HG02852 (cell line): ENCODE measurements at regions not wholly inside any gene's neighbourhood (a gene's known extent, or its start where the extent isn't known, plus 50 kb on each side); places are given as distances from the start of the nearest gene placed in this dataset.

Experiments
- ATAC-seq: cut with Tn5 transposase; IDR thresholded peaks from one replicate; pipeline ENCODE4 v1.9.1; 2021; ENCODE audit warnings: mild to moderate bottlenecking, moderate library complexity; ENCODE audit not compliant: unreplicated experiment

DNA sequence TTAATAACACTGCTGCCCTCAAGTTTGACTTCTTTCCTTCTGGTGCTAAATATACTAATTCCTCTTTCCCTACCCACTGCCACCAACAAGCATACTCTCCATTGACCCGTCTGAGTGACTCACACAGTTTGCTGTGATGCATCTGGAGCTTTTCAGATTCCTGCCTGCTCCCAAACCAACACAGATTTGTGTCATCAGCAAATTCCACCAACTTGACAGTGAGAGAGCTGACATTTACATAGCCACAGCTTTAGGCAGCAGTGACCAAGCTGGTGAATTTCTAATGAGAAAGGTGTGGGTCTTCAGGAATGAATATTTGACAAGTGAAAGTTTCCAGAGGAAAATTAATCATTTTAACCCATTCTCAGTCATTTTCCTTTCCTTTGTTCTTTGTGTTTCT is 96.5 kb upstream of the PRICKLE2 start:
- ATAC-seq: no peak

DNA sequence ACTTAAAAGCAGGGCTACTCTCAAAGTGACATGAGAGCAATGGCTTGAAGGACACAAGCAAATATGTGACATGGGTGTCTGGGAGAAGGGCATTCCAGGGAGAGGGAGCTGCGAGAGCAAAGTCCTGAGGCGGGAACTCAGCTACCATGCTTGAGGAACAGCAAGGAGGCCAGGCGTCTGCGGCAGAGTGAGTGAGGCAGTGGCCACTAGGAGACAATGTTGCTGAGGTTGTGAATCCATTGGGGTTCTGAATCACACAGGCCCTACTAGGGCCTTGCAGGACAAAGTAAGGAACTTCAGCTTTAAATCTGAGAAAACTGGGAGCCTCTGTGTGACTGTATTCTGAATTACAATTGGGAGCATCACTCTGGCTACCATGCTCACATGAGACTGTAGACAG is 94.1 kb upstream of the PRICKLE2 start:
- no peak for ATAC-seq

DNA sequence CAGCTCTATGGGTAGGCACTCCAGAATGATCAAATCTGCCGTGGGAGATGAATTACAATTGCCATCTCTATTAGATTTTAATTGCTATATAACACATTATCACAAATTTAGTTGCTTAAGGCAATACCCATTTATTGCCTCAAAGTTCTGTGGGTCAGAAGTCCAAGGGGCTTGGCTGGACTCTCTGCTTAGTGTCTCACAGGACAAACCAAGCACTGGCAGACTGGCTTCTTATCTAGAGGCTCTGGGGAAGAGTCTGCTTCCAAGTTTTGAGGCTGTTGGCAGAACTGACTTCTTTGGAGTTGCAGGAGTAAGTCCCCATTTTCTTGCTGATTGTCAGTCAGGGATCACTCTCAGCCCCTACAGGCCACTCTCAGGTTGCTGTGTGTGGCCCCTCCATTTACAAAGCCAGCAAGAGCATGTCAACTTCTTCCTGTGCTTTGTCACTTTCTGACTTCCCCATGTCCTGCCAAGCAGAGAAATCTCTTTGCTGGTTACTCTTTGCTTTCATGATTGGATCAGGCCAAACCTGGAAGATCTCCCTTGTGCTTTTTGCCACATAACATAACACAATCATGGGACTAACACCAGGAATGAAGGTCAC is 93.5 kb upstream of the PRICKLE2 start:
- ATAC-seq: no peak

DNA sequence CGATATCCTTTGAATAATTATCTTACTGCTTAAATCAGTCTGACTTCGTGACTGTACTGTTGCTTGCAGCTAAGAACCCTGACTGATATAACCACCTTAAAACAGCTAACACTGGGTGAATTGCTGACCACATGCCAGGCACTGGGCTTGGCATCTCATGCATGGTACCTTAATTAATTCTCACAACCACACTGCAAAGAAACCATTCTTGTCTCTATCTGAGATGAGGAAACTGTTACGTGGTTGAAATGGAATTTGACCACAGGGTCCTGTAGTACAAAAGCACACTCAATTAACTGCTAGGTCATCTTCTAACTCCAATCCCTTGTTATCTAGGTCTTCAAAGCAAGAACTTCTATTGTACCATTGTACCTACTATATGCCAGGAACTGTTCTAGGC is 92.7 kb upstream of the PRICKLE2 start:
- no peak for ATAC-seq

DNA sequence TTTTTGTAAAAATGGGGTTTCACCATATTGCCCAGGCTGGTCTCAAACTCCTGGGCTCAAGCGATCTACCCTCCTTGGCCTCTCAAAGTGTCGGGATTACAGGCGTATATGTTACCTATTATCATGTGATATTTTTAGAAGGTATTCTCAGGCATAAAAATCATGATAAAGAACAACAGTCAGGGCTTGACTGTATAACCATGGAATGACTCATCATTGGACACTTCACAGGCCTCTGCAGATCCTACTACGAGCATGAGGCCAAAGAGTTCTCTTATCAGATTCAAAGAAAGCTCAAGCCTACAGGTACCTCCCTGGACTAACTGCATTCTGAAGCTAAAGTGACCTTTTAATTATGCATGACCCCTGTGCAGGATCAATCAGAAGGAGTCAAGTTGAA is 91.7 kb upstream of the PRICKLE2 start:
- ATAC-seq: no peak

DNA sequence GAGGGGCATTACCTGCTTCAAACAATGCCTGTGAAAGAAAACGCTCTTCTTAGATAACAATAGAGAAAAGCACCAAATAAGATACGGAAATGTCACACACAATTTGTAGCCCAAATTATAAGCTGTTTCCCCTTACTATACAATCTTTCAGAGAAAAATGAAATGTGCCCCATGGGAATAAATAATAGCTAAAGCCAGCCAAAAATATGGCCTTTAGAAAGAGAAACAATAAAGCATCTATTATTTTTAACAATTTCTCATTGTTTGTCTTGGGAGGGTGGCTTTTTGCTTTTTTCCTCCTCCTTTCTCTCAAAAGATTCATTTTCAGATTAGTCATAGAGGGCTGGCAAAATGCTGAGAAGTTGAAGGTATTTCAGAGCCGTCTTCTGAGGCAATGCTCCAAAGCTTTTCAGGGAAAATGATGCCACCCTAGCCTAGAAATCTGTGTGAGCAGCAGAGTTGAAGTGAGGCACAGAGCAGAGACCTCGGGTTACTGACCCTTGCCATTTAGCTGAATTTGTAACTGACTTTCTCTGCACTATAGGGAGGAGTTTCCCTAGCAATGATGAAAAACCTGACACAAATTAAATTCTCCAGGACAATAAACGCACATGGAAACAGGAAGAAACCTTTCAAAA is 86.3 kb upstream of the PRICKLE2 start:
- no peak for ATAC-seq

DNA sequence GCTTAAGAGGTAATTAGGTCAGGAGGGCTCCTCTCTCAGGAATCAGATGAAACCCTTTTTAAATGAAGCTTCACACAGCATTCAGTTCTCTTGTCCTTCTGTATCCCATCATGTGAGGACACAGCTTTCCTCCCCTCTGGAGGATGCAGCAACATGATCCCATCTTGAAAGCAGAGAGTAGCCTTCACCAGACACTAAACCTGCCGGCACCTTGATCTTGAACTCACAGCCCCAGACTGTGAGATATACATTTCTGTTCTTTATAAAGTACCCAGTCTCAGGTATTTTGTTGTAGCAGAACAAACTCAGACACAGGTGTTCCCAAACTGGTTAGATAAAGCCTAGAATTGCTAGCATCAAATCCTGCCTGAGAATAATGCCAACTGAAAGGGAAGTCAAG is 83.7 kb upstream of the PRICKLE2 start:
- no peak for ATAC-seq

DNA sequence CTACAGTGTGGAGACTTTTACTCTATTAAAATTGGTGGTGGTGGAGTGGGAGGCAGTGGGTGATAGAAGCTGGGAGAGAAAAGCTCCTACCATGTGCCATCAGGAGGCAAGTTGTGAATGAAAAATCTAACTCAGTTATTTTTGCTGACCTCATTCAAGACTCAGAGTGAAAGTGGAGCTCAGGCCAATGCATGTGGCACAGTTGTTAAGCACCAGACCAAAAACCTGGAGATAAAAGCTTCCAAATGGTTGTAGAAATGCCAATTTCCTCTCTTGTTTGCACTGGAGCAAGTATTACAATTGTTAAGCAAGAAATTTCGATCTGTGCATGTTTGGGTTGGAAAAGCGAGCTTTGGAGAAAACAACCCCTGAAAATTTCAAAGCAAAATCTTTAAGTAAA is 81.5 kb upstream of the PRICKLE2 start:
- no peak for ATAC-seq

DNA sequence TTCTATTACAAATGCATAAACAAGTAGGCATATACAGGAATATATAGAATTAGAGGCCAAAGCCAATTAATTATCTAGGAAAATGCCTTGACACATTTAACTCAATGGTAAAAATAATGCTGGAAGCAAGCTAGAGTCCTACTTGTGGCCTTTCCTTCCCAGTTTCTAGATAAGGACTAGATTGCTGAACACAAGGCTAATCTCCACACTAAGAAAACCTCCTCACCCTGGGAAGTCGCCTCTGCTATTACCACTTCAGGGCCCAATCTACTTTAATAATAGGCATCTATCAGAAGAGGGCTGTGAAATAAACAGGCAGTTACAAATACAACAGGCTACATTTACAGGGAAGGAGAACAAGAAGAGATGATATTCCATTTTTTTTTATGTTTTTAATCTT is 80.5 kb upstream of the PRICKLE2 start:
- ATAC-seq: no peak

DNA sequence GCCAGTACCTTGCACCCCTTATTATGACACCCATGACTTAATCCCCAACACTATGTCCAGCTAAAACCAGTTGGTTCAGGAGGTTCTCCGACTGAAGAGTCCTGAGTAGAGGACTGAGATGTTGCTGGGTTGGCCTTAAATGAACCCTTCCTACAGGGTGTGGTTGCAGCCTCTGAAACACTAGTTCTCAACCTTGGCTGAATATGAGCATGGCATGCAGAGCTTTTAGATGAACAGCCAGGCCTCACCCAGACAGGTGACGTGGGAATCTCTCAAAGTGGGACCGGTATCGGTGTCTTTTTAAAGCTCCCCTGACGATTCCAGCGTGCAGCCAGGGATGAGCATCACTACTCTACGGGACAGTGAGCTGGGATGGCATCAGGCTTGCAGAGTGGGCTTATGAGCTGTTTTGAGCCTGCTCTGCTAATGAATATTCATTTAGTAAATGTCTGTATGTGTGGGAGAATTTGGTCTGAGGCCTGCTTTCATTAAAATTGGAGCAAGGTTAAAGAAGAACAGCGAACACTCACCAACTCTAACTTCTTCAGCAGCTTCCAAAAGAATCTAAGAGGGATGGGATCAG is 79.7 kb upstream of the PRICKLE2 start:
- ATAC-seq: no peak

DNA sequence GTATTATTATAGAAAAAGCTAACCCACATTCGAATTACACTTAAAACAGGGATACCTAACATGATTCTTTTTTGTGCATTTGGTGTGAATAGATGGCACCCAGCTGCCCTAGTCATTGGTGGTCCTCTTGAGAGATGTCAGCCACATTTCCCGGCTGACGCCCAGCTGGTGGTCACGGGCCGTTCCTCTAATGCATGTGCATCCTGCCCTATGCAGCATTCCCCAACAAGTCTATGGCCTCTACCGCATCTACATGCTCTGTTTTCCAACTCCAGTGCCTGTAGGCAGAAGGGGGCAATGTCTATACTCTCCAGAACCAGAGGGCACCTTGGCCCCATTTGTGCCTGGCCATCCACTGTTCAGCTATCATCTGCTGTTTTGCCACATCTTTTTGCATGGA is 78.6 kb upstream of the PRICKLE2 start:
- no peak for ATAC-seq

DNA sequence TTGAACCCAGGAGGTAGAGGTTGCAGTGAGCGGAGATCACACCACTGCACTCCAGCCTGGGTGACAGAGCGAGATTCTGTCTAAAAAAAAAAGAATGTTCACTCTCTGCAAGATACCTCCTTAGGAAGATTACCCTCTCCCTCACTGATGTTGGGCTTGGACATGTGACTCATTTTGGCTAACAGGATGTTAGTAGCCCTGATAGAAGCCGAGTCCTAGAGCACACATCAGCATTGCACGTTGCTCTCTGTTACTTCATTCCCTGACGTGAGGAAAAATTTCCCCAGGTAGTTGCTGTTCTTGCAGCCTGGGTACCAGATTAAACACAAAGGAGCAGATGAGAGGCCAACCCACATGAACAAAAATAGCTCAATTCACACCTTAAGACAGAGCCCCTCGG is 78.1 kb upstream of the PRICKLE2 start:
- no peak for ATAC-seq

DNA sequence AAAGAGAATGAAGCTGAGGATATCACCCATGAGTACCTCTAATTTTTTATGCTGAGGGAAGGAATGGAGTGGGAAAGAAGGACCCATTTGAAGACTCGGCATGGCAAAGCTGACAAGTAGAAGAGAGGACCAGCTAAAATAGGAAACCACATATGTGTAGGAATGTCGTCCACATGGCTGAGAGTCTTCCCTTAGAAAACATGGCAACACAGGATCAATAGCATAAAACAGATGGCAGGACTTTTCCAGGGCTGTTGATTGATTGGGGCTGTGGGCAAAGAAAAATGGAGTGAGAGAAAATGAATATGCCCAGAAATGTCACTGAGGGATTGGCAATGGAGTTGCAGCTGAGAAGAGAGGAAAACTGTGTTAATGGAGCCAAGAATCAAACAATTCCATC is 76.2 kb upstream of the PRICKLE2 start:
- ATAC-seq: no peak

DNA sequence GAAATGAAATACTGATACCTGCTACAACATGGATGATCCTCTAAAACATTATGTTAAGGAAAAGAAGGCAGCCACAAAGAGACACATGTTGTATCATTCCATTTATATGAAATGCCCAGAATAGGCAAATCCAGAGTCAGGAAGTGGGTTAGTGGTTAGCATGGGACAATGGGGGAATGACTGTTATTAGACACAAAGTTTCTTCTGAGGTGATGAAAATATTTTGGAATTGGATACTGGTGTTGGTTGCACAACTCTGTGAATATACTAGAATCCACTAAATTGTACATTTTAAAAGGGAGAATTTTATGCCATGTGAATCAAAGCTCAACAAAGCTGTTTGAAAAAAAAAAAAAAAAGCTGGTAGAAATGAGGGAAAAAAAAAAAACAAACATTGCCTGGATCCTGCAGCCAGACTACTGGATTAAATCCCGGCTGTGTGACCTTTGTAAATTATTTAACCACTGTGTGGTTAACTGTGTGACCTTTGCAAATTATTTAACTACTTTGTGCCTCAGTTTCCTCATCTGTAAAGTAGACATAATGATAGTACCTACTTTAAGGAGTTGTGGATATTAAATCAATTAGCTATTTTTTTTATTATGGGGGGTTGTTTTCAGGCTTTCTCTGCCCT is 75.6 kb upstream of the PRICKLE2 start:
- no peak for ATAC-seq

DNA sequence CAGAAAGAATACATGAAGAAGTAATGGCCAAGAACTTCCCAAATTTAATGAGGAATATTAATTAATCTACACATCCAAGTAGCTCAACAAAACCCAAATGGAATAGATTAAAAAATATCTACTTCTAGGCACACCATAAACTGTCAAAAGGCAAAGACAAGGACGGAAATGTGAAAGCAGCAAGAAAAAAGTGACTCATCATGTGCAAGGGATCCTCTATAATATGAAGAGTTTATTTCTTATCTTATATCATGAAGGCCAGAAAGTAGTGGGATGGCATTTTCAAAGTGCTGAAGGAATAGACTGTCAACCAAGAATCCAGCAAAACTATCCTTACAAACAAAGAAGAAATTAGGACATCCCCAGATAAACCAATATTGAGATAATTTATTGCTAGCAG is 73.9 kb upstream of the PRICKLE2 start:
- no peak for ATAC-seq

DNA sequence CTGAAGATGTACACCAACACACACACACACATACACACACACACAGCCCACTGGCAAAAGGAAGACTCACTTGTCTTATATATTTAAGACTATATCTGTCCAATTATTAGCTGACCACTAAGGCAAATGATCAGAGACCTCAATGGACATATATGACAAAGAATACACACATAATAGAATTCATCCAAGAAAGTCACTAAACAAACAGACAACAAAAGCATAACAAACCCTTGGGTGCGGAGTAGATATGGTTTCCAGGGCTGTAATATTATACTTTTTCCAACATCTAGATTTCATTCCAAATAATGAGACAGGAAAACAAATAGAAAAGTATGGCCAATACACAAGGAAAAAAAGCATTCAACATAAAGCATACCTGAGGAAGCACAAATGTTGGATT is 72.3 kb upstream of the PRICKLE2 start:
- ATAC-seq: no peak

DNA sequence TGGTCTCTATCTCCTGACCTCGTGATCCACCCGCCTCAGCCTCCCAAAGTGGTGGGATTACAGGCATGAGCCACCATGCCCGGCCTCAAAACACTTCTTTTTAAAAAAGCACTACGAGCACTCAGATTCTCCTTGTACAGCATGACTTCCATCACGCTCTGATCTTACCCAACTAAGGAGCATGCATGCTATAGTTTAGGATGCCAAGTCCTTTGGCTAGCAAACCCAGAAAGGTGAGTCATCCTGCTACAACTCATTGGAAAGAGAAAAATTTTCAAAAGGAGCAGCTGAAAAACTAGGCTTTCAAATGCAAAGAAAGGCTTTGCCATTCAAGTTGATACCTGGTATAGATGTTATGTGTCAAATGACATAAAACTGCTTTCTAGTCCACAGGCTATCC is 70.3 kb upstream of the PRICKLE2 start:
- ATAC-seq: no peak

DNA sequence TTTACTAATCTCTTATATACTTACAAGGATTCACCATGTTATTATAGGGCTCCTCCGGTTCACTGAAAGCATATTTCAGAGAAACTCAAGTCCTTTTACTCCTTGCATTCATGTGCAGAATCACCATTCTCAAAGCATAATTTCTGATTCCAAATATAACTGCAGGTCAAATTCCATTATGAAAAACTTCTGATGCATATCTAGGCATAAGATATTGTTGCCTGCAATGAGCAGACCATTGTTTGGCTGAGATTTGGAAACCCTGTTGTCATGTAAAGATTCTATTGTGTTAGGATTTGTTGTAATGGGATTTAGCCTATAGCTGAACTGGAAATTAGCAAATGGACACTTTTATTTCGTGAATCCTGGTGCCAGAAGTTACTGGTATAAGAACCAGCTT is 69.5 kb upstream of the PRICKLE2 start:
- no peak for ATAC-seq

DNA sequence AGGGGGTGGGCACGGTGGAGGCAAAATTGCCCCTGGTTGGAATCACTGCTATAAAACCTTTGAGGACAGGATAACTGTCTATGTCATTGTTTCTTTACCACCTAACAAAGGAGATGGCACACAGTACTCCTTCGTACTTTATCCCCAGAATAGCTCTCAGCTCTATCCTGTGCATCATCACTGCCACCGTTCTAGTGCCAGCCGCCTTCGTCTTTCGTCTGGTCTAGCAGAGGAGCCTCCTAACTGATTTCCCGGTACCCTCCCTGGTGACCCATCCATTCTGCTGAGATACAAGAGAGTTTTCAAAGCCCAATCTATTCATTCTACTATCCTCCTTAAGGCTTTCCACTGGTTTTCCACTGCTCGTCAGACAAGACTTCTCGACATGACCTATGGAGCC is 67.9 kb upstream of the PRICKLE2 start:
- ATAC-seq: no peak

DNA sequence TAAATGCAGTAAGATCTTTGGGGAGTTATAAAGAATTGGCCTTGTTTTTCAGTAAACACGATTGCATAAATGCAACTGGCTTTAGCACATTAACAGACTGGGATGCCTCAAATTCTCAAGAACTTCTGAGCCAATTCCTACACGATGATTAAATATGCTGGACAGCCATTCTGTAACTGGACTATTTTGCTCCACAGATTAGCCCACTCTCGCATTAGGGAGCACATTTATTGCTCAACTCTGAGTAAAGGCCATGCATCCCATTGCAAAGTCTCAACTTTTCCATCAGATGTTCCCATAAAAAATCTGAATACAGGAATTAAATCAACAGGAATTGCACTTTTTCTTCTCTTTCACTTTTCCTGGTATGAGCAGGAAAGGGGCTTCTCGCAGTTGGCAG is 66.7 kb upstream of the PRICKLE2 start:
- ATAC-seq: no peak

DNA sequence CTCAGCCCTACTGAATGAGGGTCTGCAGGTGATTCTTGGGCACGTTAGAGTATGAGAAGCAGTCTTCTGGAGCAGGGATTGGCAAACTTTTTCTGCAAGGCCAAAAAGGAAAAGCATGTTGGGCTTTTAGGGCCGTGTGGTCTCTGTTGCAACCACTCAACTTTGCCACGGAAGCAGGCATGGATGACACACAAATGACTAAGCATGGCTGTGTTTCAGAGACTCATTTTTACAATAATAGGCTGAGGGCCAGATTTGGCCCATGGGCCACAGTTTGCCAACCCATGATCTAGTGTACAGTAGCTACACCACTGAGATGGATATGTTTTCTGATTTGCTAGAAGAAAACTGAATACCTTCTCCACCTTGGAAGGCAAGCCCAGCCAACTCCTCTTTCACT is 66.1 kb upstream of the PRICKLE2 start:
- ATAC-seq: no peak

DNA sequence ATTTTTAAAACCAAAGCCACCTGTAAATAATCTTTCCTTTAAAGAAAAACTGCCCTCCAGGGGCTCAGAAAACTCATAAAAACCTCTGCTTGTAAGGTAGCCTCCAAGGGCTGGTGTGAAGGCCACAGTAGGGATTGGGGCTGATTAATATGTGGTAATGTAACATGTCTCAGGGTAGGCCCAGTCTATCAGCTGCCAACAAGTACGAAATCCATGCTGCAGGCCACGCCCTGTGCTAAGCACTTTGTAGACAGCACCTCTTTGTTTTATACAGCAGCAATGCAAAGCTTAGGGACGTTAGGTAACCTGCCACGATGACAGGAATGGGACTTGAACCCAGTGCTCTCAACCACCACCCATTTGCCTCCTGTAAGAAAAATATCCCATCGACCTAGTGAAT is 65.6 kb upstream of the PRICKLE2 start:
- no peak for ATAC-seq
